WTC11 (cell line): ENCODE measurements at regions not wholly inside any gene's neighbourhood (a gene's known extent, or its start where the extent isn't known, plus 50 kb on each side); places are given as distances from the start of the nearest gene placed in this dataset.

Source experiments
- ATF2 ChIP-seq: sonication (generic); formaldehyde crosslinking; IDR thresholded peaks from 2 replicates; pipeline ENCODE4 v1.8.1; 2022; ENCODE audit warnings: low read depth, missing genetic modification reagents, borderline replicate concordance
- CREM ChIP-seq: sonication (generic); formaldehyde crosslinking; IDR thresholded peaks from 2 replicates; pipeline ENCODE4 v1.8.1; 2022; ENCODE audit warnings: mild to moderate bottlenecking, missing genetic modification reagents, moderate library complexity
- CTCF ChIP-seq: fragments of 200-600 bp; IDR thresholded peaks from 2 replicates; pipeline ENCODE4 v1.8.0; 2022; ENCODE audit warnings: antibody characterized with exemption
- NFYB ChIP-seq: sonication (generic); formaldehyde crosslinking; conservative IDR thresholded peaks from 2 replicates; pipeline ENCODE4 v1.8.0; 2022; ENCODE audit warnings: low read depth, missing genetic modification reagents
- NR1H2 ChIP-seq: sonication (generic); formaldehyde crosslinking; IDR thresholded peaks from 2 replicates; pipeline ENCODE4 v1.9.0; 2021; ENCODE audit warnings: mild to moderate bottlenecking, moderate library complexity, missing genetic modification reagents

DNA sequence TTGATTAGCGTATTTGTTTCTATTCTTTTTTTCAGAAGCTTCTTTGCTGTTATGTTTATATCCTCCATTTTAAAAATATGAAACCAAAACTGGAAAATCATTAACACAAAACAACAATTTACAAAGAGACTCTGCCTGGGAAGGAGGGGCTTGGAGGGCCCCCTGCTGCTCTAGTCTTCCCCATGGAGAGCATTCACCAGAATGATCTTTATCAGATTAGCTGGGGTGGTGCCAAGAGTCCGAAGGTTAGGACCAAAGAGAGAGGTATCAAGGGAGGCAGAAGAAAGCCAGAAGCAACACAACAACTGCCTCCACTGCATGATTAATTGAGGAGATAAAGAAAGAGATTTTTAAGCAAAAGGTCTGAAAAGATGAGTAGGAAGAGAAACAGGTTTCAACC is 218.6 kb downstream of the IRS1 start:
- TF ChIP-seq NFYB (CRISPR knock-in tag) (no peak), CTCF (no peak), CREM (no peak), NR1H2 (CRISPR knock-in tag) (no peak), ATF2 (CRISPR knock-in tag) (no peak)
